GM19324 (cell line): ENCODE measurements at regions not wholly inside any gene's neighbourhood (a gene's known extent, or its start where the extent isn't known, plus 50 kb on each side); places are given as distances from the start of the nearest gene placed in this dataset.

ENCODE experiments used
- ATAC-seq: cut with Tn5 transposase; IDR thresholded peaks from one replicate; pipeline ENCODE4 v1.9.1; 2021; ENCODE audit warnings: mild to moderate bottlenecking, moderate library complexity; ENCODE audit not compliant: unreplicated experiment, low FRiP score

GRCh38 chr16:79309606-79310005 lies 290.9 kb downstream of the MAF start:
- no peak for ATAC-seq

- ATAC-seq, result no peak
Observed at GRCh38 chr16:79307214-79307613, 293.3 kb downstream of the MAF start.

- no peak for ATAC-seq
Observed at GRCh38 chr16:79305074-79305473, 295.5 kb downstream of the MAF start.

- no peak for ATAC-seq
Observed at GRCh38 chr16:79303959-79304387, 296.6 kb downstream of the MAF start.

GRCh38 chr16:79303206-79303605 lies 297.3 kb downstream of the MAF start:
- no peak for ATAC-seq

- ATAC-seq, result no peak
Observed at GRCh38 chr16:79302731-79303130, 297.8 kb downstream of the MAF start.

- ATAC-seq, result no peak
Observed at GRCh38 chr16:79301051-79301450, 299.5 kb downstream of the MAF start.

- ATAC-seq, result no peak
Observed at GRCh38 chr16:79298894-79299799, 301.4 kb downstream of the MAF start.

GRCh38 chr16:79298476-79298875 lies 302.1 kb downstream of the MAF start:
- no peak for ATAC-seq

- ATAC-seq, result no peak
Observed at GRCh38 chr16:79297805-79298204, 302.7 kb downstream of the MAF start.

GRCh38 chr16:79297296-79297695 lies 303.2 kb downstream of the MAF start:
- no peak for ATAC-seq

- no peak for ATAC-seq
Observed at GRCh38 chr16:79296491-79296890, 304.0 kb downstream of the MAF start.

- ATAC-seq, result no peak
Observed at GRCh38 chr16:79295746-79296145, 304.8 kb downstream of the MAF start.

- ATAC-seq, result no peak
Observed at GRCh38 chr16:79295162-79295561, 305.4 kb downstream of the MAF start.

- ATAC-seq, result no peak
Observed at GRCh38 chr16:79294568-79294967, 306.0 kb downstream of the MAF start.

- ATAC-seq, result no peak
Observed at GRCh38 chr16:79293836-79294460, 306.6 kb downstream of the MAF start.

GRCh38 chr16:79288066-79288465 lies 312.5 kb downstream of the MAF start:
- ATAC-seq, result no peak

- no peak for ATAC-seq
Observed at GRCh38 chr16:79287424-79287917, 313.1 kb downstream of the MAF start.

GRCh38 chr16:79286646-79287423 lies 313.7 kb downstream of the MAF start:
- ATAC-seq, result peak; percentile 77

GRCh38 chr16:79284766-79285165 lies 315.8 kb downstream of the MAF start:
- no peak for ATAC-seq

GRCh38 chr16:79283578-79283977 lies 317.0 kb downstream of the MAF start:
- ATAC-seq, result no peak
